Heart left ventricle (tissue), 13 donors: ENCODE measurements at regions not wholly inside any gene's neighbourhood (a gene's known extent, or its start where the extent isn't known, plus 50 kb on each side); places are given as distances from the start of the nearest gene placed in this dataset.

Source experiments
- CTCF ChIP-seq, 12 donors: fragments of 200-600 bp; sonication (generic) in 4 of 12; IDR thresholded peaks; one replicate each; pipeline versions ENCODE4 v1.5.0 to v1.8.0; 2018 to 2022; ENCODE audit warnings: antibody characterized with exemption in 12 of 12, mild to moderate bottlenecking in 5 of 12
- POLR2A ChIP-seq, 2 donors: fragments of 450-650 bp; IDR thresholded peaks; one replicate each; pipeline ENCODE4 v1.6.1; 2017; ENCODE audit warnings: antibody characterized with exemption in 2 of 2, mild to moderate bottlenecking in 2 of 2, moderate library complexity in 2 of 2
- donor health status: ischemic (EF 13 %, LVEDD 7.1; RV severe dilation, severe dysfunction).
- donor health status: DM: no; HTN: yes; CAD: no.
- donor health status: DM: no; HTN: no; CAD: no.
- donor health status: ischemic (EF 25% LVEDD 6.9; RV normal size, moderate dysfunction).
- donor health status: ischemic (EF 25% LVEDD 5.7; RV mildly dilated, moderate dysfunction).
- donor health status: ischemic (EF 35%, LVEDD 5.7; RV mildly dilated, moderate dysfunction).
- donor health status: nonischemic (EF 11% LVEDD 7.7; RV severe dilation, severe dysfunction).
- donor health status: DM: yes; HTN: yes; CAD: no.
- donor health status: PGD.
- donor health status: ischemic (EF 29% LVEDD 5.4; RV normal size, mild dysfunction).
- donor health status: nonischemic (EF 23%, LVEDD 6.1; RV moderate dilation, normal function).

- no peak for TF ChIP-seq CTCF (IDR thresholded peaks at IDR 0.05)
- no peak for TF ChIP-seq POLR2A (IDR thresholded peaks at IDR 0.05)
These were observed 142.8 kb upstream of the CT83 start for GRCh38 chrX:116605576-116605975.
